ENCODE measurements at regions not wholly inside any gene's neighbourhood (a gene's known extent, or its start where the extent isn't known, plus 50 kb on each side); places are given as distances from the start of the nearest gene placed in this dataset. TPM values are rescaled to one million over a fixed set of nuclear protein-coding genes. Genes with fewer than 3 reads are reported as not detected.

DNA sequence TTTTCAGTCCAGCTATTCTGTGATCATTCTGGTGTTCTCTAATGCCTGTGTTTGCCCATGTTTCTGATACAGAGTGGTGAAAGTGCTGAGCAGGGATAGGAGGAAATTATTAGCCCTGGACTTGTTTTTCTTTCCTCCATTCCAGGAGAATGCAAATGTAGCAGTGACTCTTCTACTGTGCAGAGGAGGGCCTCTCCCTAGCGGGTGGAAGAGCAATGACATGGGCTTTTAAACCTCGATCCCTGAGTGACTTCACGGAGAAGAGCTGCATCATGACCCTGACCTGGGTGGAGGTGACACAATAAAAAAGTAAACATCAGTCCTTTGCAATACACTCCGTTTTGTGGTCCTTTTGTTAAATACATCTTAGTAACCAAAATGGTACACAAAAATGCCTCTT, 68.0 kb upstream of the NETO1 start:
- no peaks in the 10 kb centered on the region for H3K79me2 ChIP-seq (ENCODE audit: insufficient read depth, low read length)
- no peak overlapping the region for H3K4me3 ChIP-seq (ENCODE audit: insufficient read depth, low read length)
- no peaks in the 10 kb centered on the region for H3K9me3 ChIP-seq (ENCODE audit: low read depth, low read length)
- TF ChIP-seq CTCF (IDR thresholded peaks at IDR 0.05; ENCODE audit: extremely low read depth, low read depth, low read length), result no peak
- no peak overlapping the region for H3K4me2 ChIP-seq (ENCODE audit: insufficient read depth, low read length)
- no peaks in the 10 kb centered on the region for H3K36me3 ChIP-seq (ENCODE audit: insufficient read depth, low read length)
- H2AFZ ChIP-seq (ENCODE audit: low read length), result no peak overlapping the region
- no peaks in the 10 kb centered on the region for H4K20me1 ChIP-seq (ENCODE audit: insufficient read depth, low read length)
- no peaks in the 10 kb centered on the region for H3K4me1 ChIP-seq (ENCODE audit: insufficient read depth, low read length)
- no peak overlapping the region for H3K27ac ChIP-seq (ENCODE audit: low read depth, low read length)
- no peak for DNase-seq (ENCODE audit: insufficient read length, low spot score, missing footprints)
- no peaks in the 10 kb centered on the region for H3K27me3 ChIP-seq (ENCODE audit: insufficient read depth, low read length)

- Histone ChIP-seq H3K4me1 (ENCODE audit: insufficient read depth, low read length) (no peaks in the 10 kb centered on the region), H3K27me3 (ENCODE audit: insufficient read depth, low read length) (no peaks in the 10 kb centered on the region), H4K20me1 (ENCODE audit: insufficient read depth, low read length) (no peaks in the 10 kb centered on the region), H2AFZ (ENCODE audit: low read length) (no peak overlapping the region), H3K4me3 (ENCODE audit: insufficient read depth, low read length) (no peak overlapping the region), H3K4me2 (ENCODE audit: insufficient read depth, low read length) (no peak overlapping the region), H3K9me3 (ENCODE audit: low read depth, low read length) (no peaks in the 10 kb centered on the region), H3K79me2 (ENCODE audit: insufficient read depth, low read length) (no peaks in the 10 kb centered on the region), H3K27ac (ENCODE audit: low read depth, low read length) (no peak overlapping the region), H3K36me3 (ENCODE audit: insufficient read depth, low read length) (no peaks in the 10 kb centered on the region)
- DNase-seq (ENCODE audit: insufficient read length, low spot score, missing footprints), result no peak
- TF ChIP-seq CTCF (IDR thresholded peaks at IDR 0.05; ENCODE audit: extremely low read depth, low read depth, low read length), result no peak
These were observed 55.1 kb upstream of the NETO1 start for GRCh38 chr18:72922895-72923294.

Small RNAs in the stretch of these regions (small RNA-seq; reads per million reads assigned to genes)
- gene RN7SL401P, result not detected

All from osteoblast (primary cell).